ENCODE measurements at regions not wholly inside any gene's neighbourhood (a gene's known extent, or its start where the extent isn't known, plus 50 kb on each side); places are given as distances from the start of the nearest gene placed in this dataset.

DNA sequence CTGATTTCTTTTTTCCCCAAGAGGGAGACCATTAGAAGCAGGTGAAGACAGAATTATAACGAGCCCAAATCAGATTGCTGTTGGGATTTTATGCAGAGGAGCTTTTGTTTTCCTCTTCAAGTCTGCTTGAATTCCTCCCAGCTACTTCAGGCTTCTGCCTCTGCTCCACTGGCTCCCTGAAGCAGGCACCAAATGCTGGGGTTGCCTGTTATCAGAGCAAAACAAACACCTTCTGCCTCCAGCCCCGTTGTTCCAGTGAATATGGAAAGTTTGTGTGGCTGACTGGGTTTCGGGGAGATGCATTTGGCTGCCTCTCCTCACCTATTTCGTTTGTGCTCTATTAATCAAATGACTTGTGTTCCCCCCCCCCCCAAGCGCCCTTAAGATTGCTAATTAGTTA, 209.2 kb downstream of the URB2 start:
- TF ChIP-seq, protein P1, sequence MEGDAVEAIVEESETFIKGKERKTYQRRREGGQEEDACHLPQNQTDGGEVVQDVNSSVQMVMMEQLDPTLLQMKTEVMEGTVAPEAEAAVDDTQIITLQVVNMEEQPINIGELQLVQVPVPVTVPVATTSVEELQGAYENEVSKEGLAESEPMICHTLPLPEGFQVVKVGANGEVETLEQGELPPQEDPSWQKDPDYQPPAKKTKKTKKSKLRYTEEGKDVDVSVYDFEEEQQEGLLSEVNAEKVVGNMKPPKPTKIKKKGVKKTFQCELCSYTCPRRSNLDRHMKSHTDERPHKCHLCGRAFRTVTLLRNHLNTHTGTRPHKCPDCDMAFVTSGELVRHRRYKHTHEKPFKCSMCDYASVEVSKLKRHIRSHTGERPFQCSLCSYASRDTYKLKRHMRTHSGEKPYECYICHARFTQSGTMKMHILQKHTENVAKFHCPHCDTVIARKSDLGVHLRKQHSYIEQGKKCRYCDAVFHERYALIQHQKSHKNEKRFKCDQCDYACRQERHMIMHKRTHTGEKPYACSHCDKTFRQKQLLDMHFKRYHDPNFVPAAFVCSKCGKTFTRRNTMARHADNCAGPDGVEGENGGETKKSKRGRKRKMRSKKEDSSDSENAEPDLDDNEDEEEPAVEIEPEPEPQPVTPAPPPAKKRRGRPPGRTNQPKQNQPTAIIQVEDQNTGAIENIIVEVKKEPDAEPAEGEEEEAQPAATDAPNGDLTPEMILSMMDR (IDR thresholded peaks at IDR 0.05), result no peak
- TF ChIP-seq POLR2AphosphoS5 (IDR thresholded peaks at IDR 0.05) (no peak), EP300 (IDR thresholded peaks at IDR 0.05; ENCODE audit: low read depth) (no peak), POLR2A (IDR thresholded peaks at IDR 0.05) (no peak)
